ENCODE measurements at regions not wholly inside any gene's neighbourhood (a gene's known extent, or its start where the extent isn't known, plus 50 kb on each side); places are given as distances from the start of the nearest gene placed in this dataset.

DNA sequence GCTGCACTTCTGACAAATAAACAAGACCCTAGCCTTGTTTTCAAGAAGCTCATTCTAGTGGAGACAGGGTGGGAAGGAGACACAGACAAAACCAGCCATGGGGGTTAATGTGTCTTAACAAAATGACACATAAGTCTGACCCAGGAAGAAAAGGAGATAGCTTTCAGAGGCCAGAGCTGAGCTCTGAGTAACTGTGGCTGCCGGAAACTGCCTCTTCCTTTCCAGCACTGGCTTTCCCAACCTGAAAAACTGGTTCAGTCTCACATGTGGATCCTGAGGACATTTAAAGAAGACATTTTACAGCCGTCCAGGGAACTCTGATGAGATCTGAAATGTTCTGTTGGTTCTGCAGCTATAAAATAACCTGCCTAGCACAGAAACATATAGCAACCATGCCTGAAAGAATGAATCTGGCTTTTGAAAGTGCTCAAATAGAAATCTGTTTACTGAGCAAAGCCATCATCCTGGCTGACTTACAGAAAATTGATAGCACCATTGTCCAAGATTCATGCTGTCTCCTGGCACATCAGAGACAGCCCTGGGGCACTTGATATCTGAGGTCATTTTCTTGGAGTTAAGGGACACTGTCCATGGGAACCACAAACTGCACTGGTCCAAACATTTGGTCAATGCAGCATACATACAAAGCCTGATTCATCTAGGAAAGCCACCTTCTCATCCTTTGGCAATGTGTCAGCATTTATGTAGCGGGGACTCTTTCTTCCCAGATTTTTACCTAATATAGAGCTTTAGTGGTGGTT is 83.2 kb upstream of the PAX1 start:
- TF ChIP-seq CTCF (IDR thresholded peaks at IDR 0.05 in 2 of 3, conservative IDR thresholded peaks at IDR 0.05 in 1 of 3; ENCODE audit: control insufficient read depth in 2 of 3, extremely low read depth in 1 of 3, insufficient read depth in 1 of 3, low read depth in 3 of 3, low read length in 3 of 3) (no peak), REST (IDR thresholded peaks at IDR 0.05; ENCODE audit: low read depth, low read length) (no peak), BRCA1 (IDR thresholded peaks at IDR 0.05; ENCODE audit: low read depth, low read length) (no peak), TARDBP (IDR thresholded peaks at IDR 0.05; ENCODE audit: borderline replicate concordance) (no peak), BMI1 (IDR thresholded peaks at IDR 0.05; ENCODE audit: borderline replicate concordance) (no peak)

Measured in GM12878 (cell line).